ENCODE measurements at regions not wholly inside any gene's neighbourhood (a gene's known extent, or its start where the extent isn't known, plus 50 kb on each side); places are given as distances from the start of the nearest gene placed in this dataset.
"Not testable (repeated sequence)": the region's sequence is repeated elsewhere in the genome, so short reads cannot be mapped to it uniquely, and the experiment has no call there.

GRCh38 chr20:55937283-55937682 lies 68.0 kb downstream of the CBLN4 start:
- no peak for DNase-seq

- DNase-seq = no peak
These were observed 69.1 kb downstream of the CBLN4 start for GRCh38 chr20:55936209-55936595.

GRCh38 chr20:55935448-55936208 lies 69.7 kb downstream of the CBLN4 start:
- DNase-seq = no peak

- DNase-seq = no peak
These were observed 71.2 kb downstream of the CBLN4 start for GRCh38 chr20:55934146-55934545.

- not testable (repeated sequence) for DNase-seq
These were observed 74.4 kb downstream of the CBLN4 start for GRCh38 chr20:55930876-55931275.

- no peak for DNase-seq
These were observed 77.1 kb downstream of the CBLN4 start for GRCh38 chr20:55928266-55928665.

GRCh38 chr20:55919956-55920355 lies 85.4 kb downstream of the CBLN4 start:
- no peak for DNase-seq

- no peak for DNase-seq
These were observed 86.0 kb downstream of the CBLN4 start for GRCh38 chr20:55919319-55919718.

- no peak for DNase-seq
These were observed 86.8 kb downstream of the CBLN4 start for GRCh38 chr20:55918471-55918870.

GRCh38 chr20:55893031-55893430 lies 112.3 kb downstream of the CBLN4 start:
- DNase-seq = no peak

- DNase-seq = no peak
These were observed 116.6 kb downstream of the CBLN4 start for GRCh38 chr20:55888685-55889084.

GRCh38 chr20:55882910-55883309 lies 122.4 kb downstream of the CBLN4 start:
- DNase-seq = no peak

- no peak for DNase-seq
These were observed 123.0 kb downstream of the CBLN4 start for GRCh38 chr20:55882286-55882685.

- no peak for DNase-seq
These were observed 124.1 kb downstream of the CBLN4 start for GRCh38 chr20:55881204-55881603.

GRCh38 chr20:55880361-55880760 lies 125.0 kb downstream of the CBLN4 start:
- no peak for DNase-seq

- DNase-seq = no peak
These were observed 150.3 kb downstream of the CBLN4 start for GRCh38 chr20:55855052-55855451.

GRCh38 chr20:55830121-55830827 lies 175.0 kb downstream of the CBLN4 start:
- no peak for DNase-seq

GRCh38 chr20:55805138-55805537 lies 200.2 kb downstream of the CBLN4 start:
- no peak for DNase-seq

GRCh38 chr20:55800552-55801245 lies 204.6 kb downstream of the CBLN4 start:
- no peak for DNase-seq

GRCh38 chr20:55793986-55794385 lies 211.3 kb downstream of the CBLN4 start:
- no peak for DNase-seq

- no peak for DNase-seq
These were observed 213.3 kb downstream of the CBLN4 start for GRCh38 chr20:55792049-55792448.

GRCh38 chr20:55790178-55790577 lies 215.1 kb downstream of the CBLN4 start:
- DNase-seq = no peak

GRCh38 chr20:55784036-55784435 lies 221.3 kb downstream of the CBLN4 start:
- no peak for DNase-seq

GRCh38 chr20:55783381-55783780 lies 221.9 kb downstream of the CBLN4 start:
- no peak for DNase-seq

Measured in NCI-H1048 (cell line).